Neural progenitor cell (in vitro differentiated cells): ENCODE measurements at regions not wholly inside any gene's neighbourhood (a gene's known extent, or its start where the extent isn't known, plus 50 kb on each side); places are given as distances from the start of the nearest gene placed in this dataset.

Experiments
- DNase-seq: peaks from one replicate; pipeline ENCODE4 v3.0.0-alpha.2; 2016; ENCODE audit warnings: low spot score
- H2AFZ ChIP-seq: fragments of 200-600 bp; sonication (generic); replicated peaks from 2 replicates; pipeline ENCODE4 v1.6.1; 2016; ENCODE audit warnings: antibody characterized with exemption
- H3F3A ChIP-seq: fragments of 200-600 bp; sonication (generic); 2 replicates; pipeline ENCODE4 v1.6.1; 2016; ENCODE audit warnings: antibody characterized with exemption, low read depth
- H3K27ac ChIP-seq: fragments of 200-600 bp; sonication (generic); 2 replicates; pipeline ENCODE4 v1.5.1; 2016; ENCODE audit warnings: mild to moderate bottlenecking
- H3K27me3 ChIP-seq: fragments of 200-600 bp; sonication (generic); 2 replicates; pipeline ENCODE4 v1.6.1; 2016; ENCODE audit warnings: mild to moderate bottlenecking, moderate library complexity
- H3K36me3 ChIP-seq: fragments of 200-600 bp; sonication (generic); 2 replicates; pipeline ENCODE4 v1.5.1; 2016
- H3K4me1 ChIP-seq: fragments of 200-600 bp; sonication (generic); 2 replicates; pipeline ENCODE4 v1.6.1; 2016; ENCODE audit warnings: mixed run types
- H3K4me2 ChIP-seq: fragments of 200-600 bp; sonication (generic); 2 replicates; pipeline ENCODE4 v1.6.1; 2016
- H3K4me3 ChIP-seq: fragments of 200-600 bp; sonication (generic); 2 replicates; pipeline ENCODE4 v1.5.1; 2016
- H3K79me2 ChIP-seq: fragments of 200-600 bp; sonication (generic); 2 replicates; pipeline ENCODE4 v1.6.1; 2016; ENCODE audit warnings: low read depth
- H3K9ac ChIP-seq: fragments of 200-600 bp; sonication (generic); 2 replicates; pipeline ENCODE4 v1.6.1; 2016
- H3K9me3 ChIP-seq: fragments of 200-600 bp; sonication (generic); 2 replicates; pipeline ENCODE4 v1.5.1; 2016; ENCODE audit warnings: low read depth
- H4K20me1 ChIP-seq: fragments of 200-600 bp; sonication (generic); 2 replicates; pipeline ENCODE4 v1.6.1; 2016; ENCODE audit warnings: low read depth
- H3K27ac Mint-ChIP-seq: 3 replicates; pipeline ENCODE4 v1.8.0; 2021; ENCODE audit warnings: mixed read lengths
- H3K27me3 Mint-ChIP-seq: 2 replicates; pipeline ENCODE4 v1.8.0; 2022; ENCODE audit warnings: low read depth, mild to moderate bottlenecking, inconsistent platforms, moderate library complexity, mixed read lengths; ENCODE audit not compliant: insufficient read depth
- H3K36me3 Mint-ChIP-seq: 3 replicates; pipeline ENCODE4 v1.8.0; 2021; ENCODE audit warnings: mixed read lengths
- H3K4me1 Mint-ChIP-seq: 3 replicates; pipeline ENCODE4 v1.8.0; 2021; ENCODE audit warnings: mixed read lengths
- H3K4me3 Mint-ChIP-seq: 3 replicates; pipeline ENCODE4 v1.8.0; 2021; ENCODE audit warnings: mild to moderate bottlenecking, moderate library complexity, mixed read lengths
- H3K9me3 Mint-ChIP-seq: 3 replicates; pipeline ENCODE4 v1.8.0; 2020; ENCODE audit warnings: mixed read lengths
- EZH2 ChIP-seq: fragments of 200-600 bp; sonication (generic); IDR thresholded peaks from 2 replicates; pipeline ENCODE4 v1.6.1; 2017; ENCODE audit warnings: antibody characterized with exemption, mild to moderate bottlenecking, moderate library complexity
- EZH2phosphoT487 ChIP-seq: fragments of 200-600 bp; sonication (generic); IDR thresholded peaks from 2 replicates; pipeline ENCODE4 v1.6.1; 2017; ENCODE audit warnings: antibody characterized with exemption
- TF ChIP-seq, protein P1 (sequence below): fragments of 200-600 bp; sonication (generic); IDR thresholded peaks from 2 replicates; pipeline ENCODE4 v1.5.1; 2017; ENCODE audit warnings: antibody characterized with exemption, mild to moderate bottlenecking

GRCh38 chr3:110067527-110067926 is 730.2 kb upstream of the DPPA4 start:
- Histone ChIP-seq H3K4me3 (no peak overlapping the region), H3K9me3 (no peaks in the 10 kb centered on the region), H3K27me3 (no peaks in the 10 kb centered on the region), H3K79me2 (no peaks in the 10 kb centered on the region), H3F3A (no peaks in the 10 kb centered on the region), H3K36me3 (no peaks in the 10 kb centered on the region), H4K20me1 (no peaks in the 10 kb centered on the region), H2AFZ (no peak overlapping the region), H3K4me1 (no peaks in the 10 kb centered on the region), H3K27ac (no peak overlapping the region), H3K4me2 (no peak overlapping the region), H3K9ac (no peak overlapping the region)
- H3K9me3 Mint-ChIP-seq, result peaks cover 7% of the 10 kb centered on the region
- peaks cover 4% of the 10 kb centered on the region for H3K27me3 Mint-ChIP-seq
- no peak overlapping the region for H3K4me3 Mint-ChIP-seq
- DNase-seq, result no peak
- no peaks in the 10 kb centered on the region for H3K36me3 Mint-ChIP-seq
- peaks cover 5% of the 10 kb centered on the region for H3K4me1 Mint-ChIP-seq
- TF ChIP-seq EZH2 (no peak), EZH2phosphoT487 (no peak)
- TF ChIP-seq, protein P1, sequence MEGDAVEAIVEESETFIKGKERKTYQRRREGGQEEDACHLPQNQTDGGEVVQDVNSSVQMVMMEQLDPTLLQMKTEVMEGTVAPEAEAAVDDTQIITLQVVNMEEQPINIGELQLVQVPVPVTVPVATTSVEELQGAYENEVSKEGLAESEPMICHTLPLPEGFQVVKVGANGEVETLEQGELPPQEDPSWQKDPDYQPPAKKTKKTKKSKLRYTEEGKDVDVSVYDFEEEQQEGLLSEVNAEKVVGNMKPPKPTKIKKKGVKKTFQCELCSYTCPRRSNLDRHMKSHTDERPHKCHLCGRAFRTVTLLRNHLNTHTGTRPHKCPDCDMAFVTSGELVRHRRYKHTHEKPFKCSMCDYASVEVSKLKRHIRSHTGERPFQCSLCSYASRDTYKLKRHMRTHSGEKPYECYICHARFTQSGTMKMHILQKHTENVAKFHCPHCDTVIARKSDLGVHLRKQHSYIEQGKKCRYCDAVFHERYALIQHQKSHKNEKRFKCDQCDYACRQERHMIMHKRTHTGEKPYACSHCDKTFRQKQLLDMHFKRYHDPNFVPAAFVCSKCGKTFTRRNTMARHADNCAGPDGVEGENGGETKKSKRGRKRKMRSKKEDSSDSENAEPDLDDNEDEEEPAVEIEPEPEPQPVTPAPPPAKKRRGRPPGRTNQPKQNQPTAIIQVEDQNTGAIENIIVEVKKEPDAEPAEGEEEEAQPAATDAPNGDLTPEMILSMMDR, result no peak
- no peak overlapping the region for H3K27ac Mint-ChIP-seq

DNA sequence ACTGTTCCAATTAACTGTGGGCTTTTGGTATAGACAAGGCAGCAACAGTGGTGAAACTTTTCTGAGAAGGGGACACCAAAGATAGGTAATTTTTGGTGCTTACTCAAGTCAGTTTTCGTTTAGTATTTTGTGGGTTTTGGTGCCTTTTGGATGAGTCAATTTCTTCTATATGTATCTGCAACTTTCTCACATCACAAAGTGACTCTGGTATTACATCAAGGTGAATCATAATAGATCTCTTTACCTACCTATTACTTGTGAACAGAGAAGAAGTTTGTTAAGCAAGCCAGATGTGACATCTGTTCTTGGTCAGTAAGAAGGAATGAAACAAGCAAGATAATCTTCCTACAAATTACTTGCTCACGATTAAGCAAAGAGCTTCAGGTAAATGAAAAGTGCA is 732.4 kb upstream of the DPPA4 start:
- Histone ChIP-seq H3K9ac (no peak overlapping the region), H3K9me3 (no peaks in the 10 kb centered on the region), H3K27ac (no peak overlapping the region), H3F3A (no peaks in the 10 kb centered on the region), H3K79me2 (no peaks in the 10 kb centered on the region), H3K4me1 (no peaks in the 10 kb centered on the region), H3K27me3 (no peaks in the 10 kb centered on the region), H3K4me3 (no peak overlapping the region), H3K4me2 (no peak overlapping the region), H3K36me3 (no peaks in the 10 kb centered on the region), H4K20me1 (no peaks in the 10 kb centered on the region), H2AFZ (no peak overlapping the region)
- Mint-ChIP-seq H3K36me3 (no peaks in the 10 kb centered on the region), H3K4me3 (no peak overlapping the region), H3K27me3 (peaks cover 4% of the 10 kb centered on the region), H3K27ac (no peak overlapping the region), H3K4me1 (peaks cover 5% of the 10 kb centered on the region), H3K9me3 (peaks cover 7% of the 10 kb centered on the region)
- TF ChIP-seq EZH2phosphoT487, result no peak
- no peak for TF ChIP-seq EZH2
- TF ChIP-seq, protein P1, result no peak
- no peak for DNase-seq

GRCh38 chr3:110070161-110070916 is 733.0 kb upstream of the DPPA4 start:
- Histone ChIP-seq H3K27me3 (no peaks in the 10 kb centered on the region), H3K4me2 (no peak overlapping the region), H3K27ac (no peak overlapping the region), H3K4me3 (no peak overlapping the region), H2AFZ (no peak overlapping the region), H3K4me1 (no peaks in the 10 kb centered on the region), H3K36me3 (no peaks in the 10 kb centered on the region), H3K9ac (no peak overlapping the region), H3F3A (no peaks in the 10 kb centered on the region), H4K20me1 (no peaks in the 10 kb centered on the region), H3K9me3 (no peaks in the 10 kb centered on the region), H3K79me2 (no peaks in the 10 kb centered on the region)
- H3K4me3 Mint-ChIP-seq, result no peak overlapping the region
- H3K27ac Mint-ChIP-seq, result no peak overlapping the region
- no peak for DNase-seq
- no peak for TF ChIP-seq EZH2phosphoT487
- TF ChIP-seq, protein P1, result no peak
- TF ChIP-seq EZH2, result no peak
- no peaks in the 10 kb centered on the region for H3K36me3 Mint-ChIP-seq
- H3K27me3 Mint-ChIP-seq, result peaks cover 4% of the 10 kb centered on the region
- H3K9me3 Mint-ChIP-seq, result peaks cover 7% of the 10 kb centered on the region
- peaks cover 5% of the 10 kb centered on the region for H3K4me1 Mint-ChIP-seq
